Fibroblast of the aortic adventitia (primary cell): ENCODE measurements at regions not wholly inside any gene's neighbourhood (a gene's known extent, or its start where the extent isn't known, plus 50 kb on each side); places are given as distances from the start of the nearest gene placed in this dataset.
A peak's percentile ranks its signal among the peaks of the same experiment; 100 is the strongest.

Experiments
- DNase-seq: peaks from one replicate; pipeline ENCODE4 v3.0.0-alpha.2; 2010; ENCODE audit warnings: low read depth
- H3K4me3 ChIP-seq: 2 replicates; pipeline ENCODE4 v1.5.1; 2011; ENCODE audit warnings: low read depth, mild to moderate bottlenecking, control low read depth, low read length, moderate library complexity
- TF ChIP-seq, protein P1 (sequence below): IDR thresholded peaks from 2 replicates; pipeline ENCODE4 v1.5.1; 2011; ENCODE audit warnings: mild to moderate bottlenecking, low read length, control low read depth, inconsistent platforms; ENCODE audit not compliant: insufficient read depth

DNA sequence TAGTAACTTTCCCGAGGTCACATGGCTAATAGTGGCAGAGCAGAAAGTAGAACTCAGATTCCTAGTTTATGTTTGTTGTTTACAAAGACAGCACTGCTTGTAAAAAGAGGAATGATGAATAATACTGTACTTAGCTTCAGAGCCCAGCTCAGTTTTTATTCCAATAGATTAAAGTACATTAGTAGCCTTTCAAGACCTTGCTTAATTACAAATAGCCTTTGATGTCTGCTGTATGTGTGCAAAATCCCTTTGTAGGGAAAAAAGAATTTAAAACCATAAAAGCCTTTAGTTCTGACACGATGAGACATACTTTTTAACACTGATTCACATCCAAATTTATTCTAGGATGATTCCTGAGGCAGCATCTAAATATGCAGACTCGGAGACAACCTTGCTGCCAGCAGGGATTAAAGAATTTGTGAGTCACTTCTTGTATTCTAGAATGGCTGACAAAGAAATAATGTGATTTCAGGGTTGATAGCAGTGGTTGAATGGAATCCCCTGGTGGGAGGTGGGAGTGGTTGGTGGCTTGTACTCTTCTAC is 324.2 kb upstream of the TGFBR2 start:
- no peak overlapping the region for H3K4me3 ChIP-seq
- TF ChIP-seq, protein P1, sequence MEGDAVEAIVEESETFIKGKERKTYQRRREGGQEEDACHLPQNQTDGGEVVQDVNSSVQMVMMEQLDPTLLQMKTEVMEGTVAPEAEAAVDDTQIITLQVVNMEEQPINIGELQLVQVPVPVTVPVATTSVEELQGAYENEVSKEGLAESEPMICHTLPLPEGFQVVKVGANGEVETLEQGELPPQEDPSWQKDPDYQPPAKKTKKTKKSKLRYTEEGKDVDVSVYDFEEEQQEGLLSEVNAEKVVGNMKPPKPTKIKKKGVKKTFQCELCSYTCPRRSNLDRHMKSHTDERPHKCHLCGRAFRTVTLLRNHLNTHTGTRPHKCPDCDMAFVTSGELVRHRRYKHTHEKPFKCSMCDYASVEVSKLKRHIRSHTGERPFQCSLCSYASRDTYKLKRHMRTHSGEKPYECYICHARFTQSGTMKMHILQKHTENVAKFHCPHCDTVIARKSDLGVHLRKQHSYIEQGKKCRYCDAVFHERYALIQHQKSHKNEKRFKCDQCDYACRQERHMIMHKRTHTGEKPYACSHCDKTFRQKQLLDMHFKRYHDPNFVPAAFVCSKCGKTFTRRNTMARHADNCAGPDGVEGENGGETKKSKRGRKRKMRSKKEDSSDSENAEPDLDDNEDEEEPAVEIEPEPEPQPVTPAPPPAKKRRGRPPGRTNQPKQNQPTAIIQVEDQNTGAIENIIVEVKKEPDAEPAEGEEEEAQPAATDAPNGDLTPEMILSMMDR = no peak
- DNase-seq = peak; percentile 92

DNA sequence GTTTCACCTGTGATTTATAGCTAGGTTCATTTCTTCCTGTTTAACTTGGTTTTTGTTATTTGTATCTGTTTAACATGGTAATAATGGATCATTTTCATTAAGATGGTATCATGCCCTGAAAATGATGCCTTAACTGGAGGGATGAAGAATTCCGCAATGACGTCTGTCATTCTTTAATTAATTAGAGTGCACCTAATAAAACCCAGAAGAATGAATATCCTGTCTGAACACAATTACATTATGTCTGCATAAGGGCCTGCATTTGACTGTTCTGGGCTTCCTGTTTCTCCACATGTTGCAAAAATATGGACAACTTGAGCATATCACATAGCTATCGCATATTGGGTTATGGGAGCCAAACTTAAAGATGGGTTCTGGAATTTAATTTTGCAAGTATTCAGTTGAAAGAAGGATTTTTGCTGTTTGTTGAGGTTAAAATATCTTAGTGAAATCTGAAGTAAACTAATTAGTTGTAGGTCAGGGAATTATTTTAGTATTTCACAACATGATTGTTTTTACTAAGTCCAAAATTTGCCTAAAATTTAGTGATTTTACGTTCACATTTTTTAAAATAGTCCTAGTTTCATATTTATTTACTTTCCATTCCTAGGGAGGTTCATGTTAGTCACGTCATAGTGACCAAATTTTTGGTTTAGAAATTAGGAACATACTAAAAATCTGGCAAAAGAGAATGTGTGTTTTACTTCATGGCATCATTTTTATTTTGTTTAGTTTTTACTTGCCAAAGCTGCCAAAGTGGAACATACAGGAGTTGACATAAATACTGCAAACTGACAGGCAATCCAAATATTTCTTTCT is 321.0 kb upstream of the TGFBR2 start:
- TF ChIP-seq, protein P1 = no peak
- no peak overlapping the region for H3K4me3 ChIP-seq
- DNase-seq = no peak

DNA sequence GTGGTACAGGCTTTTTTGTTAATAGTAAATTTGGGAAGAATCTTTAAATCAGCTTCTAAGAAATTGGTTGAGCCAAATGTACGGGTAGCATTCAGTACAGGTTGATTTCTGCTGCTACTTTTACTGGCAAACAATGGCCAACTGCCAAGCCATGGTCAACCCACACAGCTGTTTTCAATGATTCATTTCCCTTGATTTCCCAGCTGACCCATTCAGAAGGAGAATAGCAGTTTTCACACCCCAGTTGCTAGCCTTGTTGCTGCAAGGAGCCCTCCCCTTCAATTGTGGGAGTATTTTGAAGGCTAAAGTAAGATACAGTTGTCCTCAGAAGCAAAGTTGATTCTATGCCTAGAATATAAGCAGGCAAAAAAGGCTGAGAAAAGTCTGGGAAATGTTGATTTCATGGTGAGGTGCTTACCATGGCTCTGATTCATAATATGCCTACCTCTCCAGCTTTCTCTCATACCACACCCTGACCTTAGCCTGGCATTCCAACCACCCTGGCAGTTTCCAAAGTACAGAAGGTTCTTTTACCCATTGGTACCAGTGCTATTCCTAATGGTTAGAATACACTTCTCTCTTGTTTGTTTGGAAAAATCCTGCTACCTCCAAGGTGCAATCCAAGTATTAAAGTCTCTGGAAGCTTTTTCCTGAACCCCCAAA is 320.3 kb upstream of the TGFBR2 start:
- TF ChIP-seq, protein P1 = no peak
- H3K4me3 ChIP-seq = no peak overlapping the region
- DNase-seq = peak; percentile 99

DNA sequence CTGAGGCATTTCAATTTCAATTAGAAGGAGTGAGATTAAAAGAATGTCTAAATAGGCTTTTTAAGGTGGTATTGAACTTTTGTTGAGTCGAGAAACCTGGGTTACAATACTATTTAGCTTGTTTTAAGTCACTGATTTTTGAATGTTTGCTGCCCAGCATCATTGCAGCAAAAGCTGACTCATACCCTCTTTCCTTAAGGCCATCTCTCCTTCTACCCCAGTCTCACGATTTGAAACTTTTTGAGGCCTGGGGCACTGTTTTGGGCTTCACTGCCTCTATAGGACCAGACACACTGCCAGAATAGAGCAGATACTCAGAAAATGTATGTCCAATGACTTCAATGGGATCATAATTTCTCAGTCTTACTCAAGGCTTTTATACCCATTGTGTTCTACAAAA is 319.6 kb upstream of the TGFBR2 start:
- peak; percentile 49 for DNase-seq
- TF ChIP-seq, protein P1 = no peak

DNA sequence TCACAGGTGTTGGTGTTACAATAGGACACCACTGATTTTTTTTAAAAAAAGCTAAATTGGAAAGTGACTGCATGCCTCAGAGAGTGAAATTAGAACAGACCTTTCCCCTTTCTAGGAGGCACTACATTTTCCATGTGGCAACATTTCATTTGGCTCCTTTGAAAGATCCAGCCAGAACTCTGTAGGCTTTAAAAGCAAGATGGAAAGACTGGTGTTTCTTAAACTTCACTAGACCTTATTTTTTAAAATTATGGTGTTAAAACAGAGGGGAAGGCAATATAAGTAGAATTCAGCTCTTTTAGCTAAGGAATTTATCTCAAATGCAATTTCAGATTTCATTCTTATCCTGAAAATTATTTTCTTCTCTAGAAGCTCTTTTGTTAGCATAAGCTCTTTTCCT is 317.6 kb upstream of the TGFBR2 start:
- TF ChIP-seq, protein P1 = no peak
- H3K4me3 ChIP-seq = no peak overlapping the region

More for the DNA sequence above, 319.6 kb upstream of the TGFBR2 start:
- no peak overlapping the region for H3K4me3 ChIP-seq

DNA sequence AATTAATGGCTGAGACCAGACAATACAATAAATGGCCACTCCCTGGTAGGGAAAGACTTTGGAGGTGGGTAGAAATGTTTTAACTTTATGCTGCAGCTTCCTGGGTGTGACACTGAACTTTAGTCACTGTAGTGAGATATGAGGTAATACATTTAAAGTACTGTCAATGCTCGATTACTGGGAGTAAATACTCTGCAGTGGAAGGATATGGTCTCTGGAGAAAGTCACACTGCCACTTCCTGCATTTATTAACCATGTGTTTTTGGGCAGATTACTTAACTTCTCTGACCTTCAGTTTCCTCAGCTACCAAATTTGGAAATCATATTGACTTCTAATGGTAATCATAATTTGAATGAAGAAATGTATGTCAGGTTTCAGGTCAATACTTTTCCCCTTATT is 317.1 kb upstream of the TGFBR2 start:
- TF ChIP-seq, protein P1 = no peak
- DNase-seq = peak; percentile 40
- H3K4me3 ChIP-seq = no peak overlapping the region

More for the DNA sequence above, 317.6 kb upstream of the TGFBR2 start:
- DNase-seq = no peak
